ENCODE measurements at regions not wholly inside any gene's neighbourhood (a gene's known extent, or its start where the extent isn't known, plus 50 kb on each side); places are given as distances from the start of the nearest gene placed in this dataset.

- H3K4me3 ChIP-seq, result no peak overlapping the region
- intact Hi-C loops (cut with DNase I), result no loop called here
- H3K27me3 ChIP-seq (replicated peaks; ENCODE audit: insufficient read depth), result no peaks in the 10 kb centered on the region
- 71% methylated on average over 1 of the region's 1 CpG for WGBS
- DNase-seq (ENCODE audit: low spot score), result no peak
- no peaks in the 10 kb centered on the region for H3K4me1 ChIP-seq (replicated peaks)
- H3K9me3 ChIP-seq, result no peaks in the 10 kb centered on the region
- H3K36me3 ChIP-seq, result no peaks in the 10 kb centered on the region
- H3K27ac ChIP-seq, result no peak overlapping the region
- TF ChIP-seq POLR2AphosphoS5 (IDR thresholded peaks at IDR 0.05) (no peak), CTCF (IDR thresholded peaks at IDR 0.05) (no peak), POLR2A (IDR thresholded peaks at IDR 0.05) (no peak)
These were observed 821.7 kb downstream of the GATA3 start for GRCh38 chr10:8876171-8876570.

- intact Hi-C loops (cut with DNase I), result no loop called here
- H3K4me1 ChIP-seq (replicated peaks), result no peaks in the 10 kb centered on the region
- no peak overlapping the region for H3K27ac ChIP-seq
- H3K36me3 ChIP-seq, result no peaks in the 10 kb centered on the region
- WGBS, result 88% methylated on average over 2 of the region's 2 CpGs
- no peaks in the 10 kb centered on the region for H3K27me3 ChIP-seq (replicated peaks; ENCODE audit: insufficient read depth)
- DNase-seq (ENCODE audit: low spot score), result no peak
- H3K4me3 ChIP-seq, result no peak overlapping the region
- no peak for TF ChIP-seq POLR2AphosphoS5 (IDR thresholded peaks at IDR 0.05)
- no peak for TF ChIP-seq CTCF (IDR thresholded peaks at IDR 0.05)
- no peak for TF ChIP-seq POLR2A (IDR thresholded peaks at IDR 0.05)
- H3K9me3 ChIP-seq, result no peaks in the 10 kb centered on the region
These were observed 835.0 kb downstream of the GATA3 start for GRCh38 chr10:8889538-8889937.

GRCh38 chr10:8893102-8893501 is 838.6 kb downstream of the GATA3 start:
- DNase-seq (ENCODE audit: low spot score), result no peak
- no peaks in the 10 kb centered on the region for H3K4me1 ChIP-seq (replicated peaks)
- H3K36me3 ChIP-seq, result no peaks in the 10 kb centered on the region
- H3K27me3 ChIP-seq (replicated peaks; ENCODE audit: insufficient read depth), result no peaks in the 10 kb centered on the region
- no peak for TF ChIP-seq POLR2AphosphoS5 (IDR thresholded peaks at IDR 0.05)
- TF ChIP-seq POLR2A (IDR thresholded peaks at IDR 0.05), result no peak
- no peak for TF ChIP-seq CTCF (IDR thresholded peaks at IDR 0.05)
- no peak overlapping the region for H3K27ac ChIP-seq
- H3K4me3 ChIP-seq, result no peak overlapping the region
- intact Hi-C loops (cut with DNase I), result no loop called here
- WGBS, result 94% methylated on average over 3 of the region's 3 CpGs
- H3K9me3 ChIP-seq, result no peaks in the 10 kb centered on the region

GRCh38 chr10:8894148-8894547 is 839.7 kb downstream of the GATA3 start:
- Histone ChIP-seq H3K9me3 (no peaks in the 10 kb centered on the region), H3K27me3 (replicated peaks; ENCODE audit: insufficient read depth) (no peaks in the 10 kb centered on the region), H3K27ac (no peak overlapping the region), H3K36me3 (no peaks in the 10 kb centered on the region), H3K4me1 (replicated peaks) (no peaks in the 10 kb centered on the region), H3K4me3 (no peak overlapping the region)
- no peak for DNase-seq (ENCODE audit: low spot score)
- TF ChIP-seq CTCF (IDR thresholded peaks at IDR 0.05) (no peak), POLR2A (IDR thresholded peaks at IDR 0.05) (no peak), POLR2AphosphoS5 (IDR thresholded peaks at IDR 0.05) (no peak)
- intact Hi-C loops (cut with DNase I), result no loop called here
- WGBS, result 76% methylated on average over 4 of the region's 4 CpGs

GRCh38 chr10:8897769-8898168 is 843.3 kb downstream of the GATA3 start:
- Histone ChIP-seq H3K27ac (no peak overlapping the region), H3K9me3 (no peaks in the 10 kb centered on the region), H3K27me3 (replicated peaks; ENCODE audit: insufficient read depth) (no peaks in the 10 kb centered on the region), H3K36me3 (no peaks in the 10 kb centered on the region), H3K4me1 (replicated peaks) (no peaks in the 10 kb centered on the region), H3K4me3 (no peak overlapping the region)
- no peak for DNase-seq (ENCODE audit: low spot score)
- WGBS, result 80% methylated on average over 5 of the region's 5 CpGs
- intact Hi-C loops (cut with DNase I), result no loop called here
- TF ChIP-seq POLR2AphosphoS5 (IDR thresholded peaks at IDR 0.05) (no peak), POLR2A (IDR thresholded peaks at IDR 0.05) (no peak), CTCF (IDR thresholded peaks at IDR 0.05) (no peak)
